ENCODE measurements at regions not wholly inside any gene's neighbourhood (a gene's known extent, or its start where the extent isn't known, plus 50 kb on each side); places are given as distances from the start of the nearest gene placed in this dataset.

DNA sequence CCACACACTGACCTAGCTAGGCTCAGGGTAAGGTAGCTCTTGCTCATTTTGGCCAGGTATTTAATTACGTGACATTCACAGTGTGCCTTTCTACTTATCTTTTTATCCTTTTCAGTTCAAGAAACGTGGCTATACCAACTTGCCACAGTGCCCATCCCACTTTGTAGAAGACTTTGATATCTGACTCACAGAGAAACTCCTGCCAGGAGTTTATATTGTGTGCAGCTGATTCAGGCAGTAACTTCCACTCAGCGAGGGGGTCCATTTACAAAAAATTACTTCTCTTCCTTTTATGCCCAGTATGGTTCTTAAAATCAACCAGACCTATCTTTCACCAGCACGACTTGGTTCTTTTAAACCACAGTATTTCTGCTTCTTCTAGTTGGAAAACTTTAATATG, 75.6 kb downstream of the PRL start:
- TF ChIP-seq, protein P1, sequence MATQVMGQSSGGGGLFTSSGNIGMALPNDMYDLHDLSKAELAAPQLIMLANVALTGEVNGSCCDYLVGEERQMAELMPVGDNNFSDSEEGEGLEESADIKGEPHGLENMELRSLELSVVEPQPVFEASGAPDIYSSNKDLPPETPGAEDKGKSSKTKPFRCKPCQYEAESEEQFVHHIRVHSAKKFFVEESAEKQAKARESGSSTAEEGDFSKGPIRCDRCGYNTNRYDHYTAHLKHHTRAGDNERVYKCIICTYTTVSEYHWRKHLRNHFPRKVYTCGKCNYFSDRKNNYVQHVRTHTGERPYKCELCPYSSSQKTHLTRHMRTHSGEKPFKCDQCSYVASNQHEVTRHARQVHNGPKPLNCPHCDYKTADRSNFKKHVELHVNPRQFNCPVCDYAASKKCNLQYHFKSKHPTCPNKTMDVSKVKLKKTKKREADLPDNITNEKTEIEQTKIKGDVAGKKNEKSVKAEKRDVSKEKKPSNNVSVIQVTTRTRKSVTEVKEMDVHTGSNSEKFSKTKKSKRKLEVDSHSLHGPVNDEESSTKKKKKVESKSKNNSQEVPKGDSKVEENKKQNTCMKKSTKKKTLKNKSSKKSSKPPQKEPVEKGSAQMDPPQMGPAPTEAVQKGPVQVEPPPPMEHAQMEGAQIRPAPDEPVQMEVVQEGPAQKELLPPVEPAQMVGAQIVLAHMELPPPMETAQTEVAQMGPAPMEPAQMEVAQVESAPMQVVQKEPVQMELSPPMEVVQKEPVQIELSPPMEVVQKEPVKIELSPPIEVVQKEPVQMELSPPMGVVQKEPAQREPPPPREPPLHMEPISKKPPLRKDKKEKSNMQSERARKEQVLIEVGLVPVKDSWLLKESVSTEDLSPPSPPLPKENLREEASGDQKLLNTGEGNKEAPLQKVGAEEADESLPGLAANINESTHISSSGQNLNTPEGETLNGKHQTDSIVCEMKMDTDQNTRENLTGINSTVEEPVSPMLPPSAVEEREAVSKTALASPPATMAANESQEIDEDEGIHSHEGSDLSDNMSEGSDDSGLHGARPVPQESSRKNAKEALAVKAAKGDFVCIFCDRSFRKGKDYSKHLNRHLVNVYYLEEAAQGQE (IDR thresholded peaks at IDR 0.05; ENCODE audit: insufficient replicate concordance, low read depth) = no peak
- no peak for TF ChIP-seq SPI1 (IDR thresholded peaks at IDR 0.05; ENCODE audit: borderline replicate concordance, low read depth)
- DNase-seq (ENCODE audit: low read depth in 1 of 2, low spot score in 1 of 2) = no peak
- H3K27me3 ChIP-seq (ENCODE audit: insufficient read depth, poor library complexity, severe bottlenecking) = no peaks in the 10 kb centered on the region
- H3K27ac ChIP-seq (replicated peaks) = no peak overlapping the region
- no peak overlapping the region for H3K4me3 ChIP-seq (replicated peaks; ENCODE audit: insufficient read depth, low read length)

DNA sequence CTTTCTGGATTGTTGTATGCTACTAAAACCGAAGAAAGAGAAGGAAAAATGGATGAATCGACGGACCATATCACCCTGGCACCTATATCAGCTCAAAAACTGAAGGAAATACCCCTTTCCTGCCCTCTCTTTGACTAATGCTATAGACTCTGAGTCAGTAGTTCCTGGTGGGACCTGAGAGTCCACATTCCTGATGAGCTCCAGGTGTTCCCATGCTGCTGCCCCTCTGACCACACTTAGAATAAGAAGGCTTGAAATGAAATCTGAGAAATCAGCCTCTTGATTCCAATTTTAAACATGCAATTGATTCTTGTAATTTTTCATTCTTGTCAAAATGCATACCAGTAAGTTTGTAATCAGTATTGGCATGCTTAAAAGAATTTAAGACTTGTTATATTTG, 75.2 kb downstream of the PRL start:
- no peak for DNase-seq (ENCODE audit: low read depth in 1 of 2, low spot score in 1 of 2)
- H3K27me3 ChIP-seq (ENCODE audit: insufficient read depth, poor library complexity, severe bottlenecking) = no peaks in the 10 kb centered on the region
- TF ChIP-seq, protein P2, sequence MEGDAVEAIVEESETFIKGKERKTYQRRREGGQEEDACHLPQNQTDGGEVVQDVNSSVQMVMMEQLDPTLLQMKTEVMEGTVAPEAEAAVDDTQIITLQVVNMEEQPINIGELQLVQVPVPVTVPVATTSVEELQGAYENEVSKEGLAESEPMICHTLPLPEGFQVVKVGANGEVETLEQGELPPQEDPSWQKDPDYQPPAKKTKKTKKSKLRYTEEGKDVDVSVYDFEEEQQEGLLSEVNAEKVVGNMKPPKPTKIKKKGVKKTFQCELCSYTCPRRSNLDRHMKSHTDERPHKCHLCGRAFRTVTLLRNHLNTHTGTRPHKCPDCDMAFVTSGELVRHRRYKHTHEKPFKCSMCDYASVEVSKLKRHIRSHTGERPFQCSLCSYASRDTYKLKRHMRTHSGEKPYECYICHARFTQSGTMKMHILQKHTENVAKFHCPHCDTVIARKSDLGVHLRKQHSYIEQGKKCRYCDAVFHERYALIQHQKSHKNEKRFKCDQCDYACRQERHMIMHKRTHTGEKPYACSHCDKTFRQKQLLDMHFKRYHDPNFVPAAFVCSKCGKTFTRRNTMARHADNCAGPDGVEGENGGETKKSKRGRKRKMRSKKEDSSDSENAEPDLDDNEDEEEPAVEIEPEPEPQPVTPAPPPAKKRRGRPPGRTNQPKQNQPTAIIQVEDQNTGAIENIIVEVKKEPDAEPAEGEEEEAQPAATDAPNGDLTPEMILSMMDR (IDR thresholded peaks at IDR 0.05; ENCODE audit: insufficient read depth, low read length) = no peak
- TF ChIP-seq, protein P1 (IDR thresholded peaks at IDR 0.05; ENCODE audit: insufficient replicate concordance, low read depth) = no peak
- no peak for TF ChIP-seq POLR2AphosphoS5 (IDR thresholded peaks at IDR 0.05; ENCODE audit: low read depth)
- TF ChIP-seq SPI1 (IDR thresholded peaks at IDR 0.05; ENCODE audit: borderline replicate concordance, low read depth) = no peak
- no peak for TF ChIP-seq GABPA (IDR thresholded peaks at IDR 0.05; ENCODE audit: low read depth)
- no peak overlapping the region for H3K4me3 ChIP-seq (replicated peaks; ENCODE audit: insufficient read depth, low read length)
- no peak overlapping the region for H3K27ac ChIP-seq (replicated peaks)

DNA sequence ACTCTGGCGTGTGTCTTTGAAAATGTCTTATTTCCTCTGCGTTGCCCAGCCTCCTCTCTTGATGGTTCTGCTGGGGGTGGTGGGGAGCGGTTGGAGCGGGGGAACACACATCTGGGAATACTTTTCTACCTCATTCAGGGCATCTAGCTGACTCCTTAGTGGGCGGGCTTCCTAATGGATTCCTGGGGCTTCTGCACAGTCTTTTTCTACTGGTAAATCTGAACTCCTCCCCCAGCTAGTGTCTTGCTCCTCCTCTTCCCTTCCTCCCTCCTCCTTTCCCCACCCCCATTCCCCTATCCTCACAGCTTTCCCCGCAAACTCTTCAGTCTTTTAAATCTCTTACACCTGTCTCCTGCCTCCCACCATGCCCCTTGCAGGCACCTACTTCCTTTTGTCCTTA, 74.4 kb downstream of the PRL start:
- no peak overlapping the region for H3K4me3 ChIP-seq (replicated peaks; ENCODE audit: insufficient read depth, low read length)

More for the DNA sequence above, 74.4 kb downstream of the PRL start:
- TF ChIP-seq SPI1 (IDR thresholded peaks at IDR 0.05; ENCODE audit: borderline replicate concordance, low read depth) (no peak), POLR2AphosphoS5 (IDR thresholded peaks at IDR 0.05; ENCODE audit: low read depth) (no peak), GABPA (IDR thresholded peaks at IDR 0.05; ENCODE audit: low read depth) (no peak)
- TF ChIP-seq, protein P1 (IDR thresholded peaks at IDR 0.05; ENCODE audit: insufficient replicate concordance, low read depth) = no peak
- TF ChIP-seq, protein P2 (IDR thresholded peaks at IDR 0.05; ENCODE audit: insufficient read depth, low read length) = no peak
- Histone ChIP-seq H3K27ac (replicated peaks) (no peak overlapping the region), H3K27me3 (ENCODE audit: insufficient read depth, poor library complexity, severe bottlenecking) (no peaks in the 10 kb centered on the region)
- no peak for DNase-seq (ENCODE audit: low read depth in 1 of 2, low spot score in 1 of 2)
